HEK293 (cell line): ENCODE measurements at regions not wholly inside any gene's neighbourhood (a gene's known extent, or its start where the extent isn't known, plus 50 kb on each side); places are given as distances from the start of the nearest gene placed in this dataset.

Experiments
- CTCF ChIA-PET: fragments of 350-600 bp; formaldehyde crosslinking; extraction: SDS; loops from one replicate; lab custom pipeline; 2021; ENCODE audit warnings: antibody characterized with exemption; lab: Yijun Ruan, JAX
- POLR2A ChIA-PET: fragments of 300-600 bp; formaldehyde crosslinking; extraction: SDS; loops from one replicate; lab custom pipeline; 2020; ENCODE audit warnings: antibody characterized with exemption, inconsistent platforms; lab: Yijun Ruan, JAX
- H3K27ac ChIP-seq: fragments of 200-500 bp; sonication (Bioruptor generic); 2 replicates; pipeline ENCODE4 v1.5.1; 2014; ENCODE audit warnings: low read depth, low read length, control low read depth, inconsistent platforms; ENCODE audit errors: extremely low read depth
- H3K36me3 ChIP-seq, 2 experiments: fragments of 200-500 bp in 1 of 2; sonication (Bioruptor generic) in 1 of 2; 1 replicate in 1 of 2; 2 replicates in 1 of 2; pipeline ENCODE4 v1.5.1; 2014 to 2017; ENCODE audit warnings: inconsistent platforms in 2 of 2, low read length in 2 of 2; ENCODE audit not compliant: control insufficient read depth in 2 of 2, insufficient read depth in 1 of 2
- H3K4me1 ChIP-seq: fragments of 200-500 bp; sonication (Bioruptor generic); 2 replicates; pipeline ENCODE4 v1.5.1; 2014; ENCODE audit warnings: mild to moderate bottlenecking, low read length, inconsistent platforms; ENCODE audit not compliant: control insufficient read depth, insufficient read depth
- H3K4me3 ChIP-seq: 2 replicates; pipeline ENCODE4 v1.5.1; 2011; ENCODE audit warnings: low read depth, mild to moderate bottlenecking, control low read depth, low read length, moderate library complexity
- H3K9me3 ChIP-seq: fragments of 200-500 bp; sonication (Bioruptor generic); 2 replicates; pipeline ENCODE4 v1.5.1; 2014; ENCODE audit warnings: low read depth, low read length, inconsistent platforms; ENCODE audit not compliant: control insufficient read depth, insufficient read depth
- FEZF1 ChIP-seq: fragments of 450-650 bp; formaldehyde crosslinking; IDR thresholded peaks from 2 replicates; pipeline ENCODE4 v1.5.1; 2016; ENCODE audit warnings: missing biosample characterization, missing genetic modification characterization
- KLF1 ChIP-seq: fragments of 450-650 bp; formaldehyde crosslinking; IDR thresholded peaks from 2 replicates; pipeline ENCODE4 v1.5.1; 2016; ENCODE audit warnings: missing biosample characterization, missing genetic modification characterization
- RBAK ChIP-seq: fragments of 450-650 bp; formaldehyde crosslinking; IDR thresholded peaks from 2 replicates; pipeline ENCODE4 v1.5.1; 2016; ENCODE audit warnings: missing biosample characterization, missing genetic modification characterization
- SCRT1 ChIP-seq: fragments of 450-650 bp; formaldehyde crosslinking; IDR thresholded peaks from 2 replicates; pipeline ENCODE4 v1.5.1; 2016; ENCODE audit warnings: missing biosample characterization, missing genetic modification characterization, borderline replicate concordance
- TCF7L2 ChIP-seq: IDR thresholded peaks from 2 replicates; pipeline ENCODE4 v1.6.1; 2011; ENCODE audit warnings: low read depth, mild to moderate bottlenecking, inconsistent platforms, low read length, moderate library complexity, borderline replicate concordance
- ZBTB17 ChIP-seq: fragments of 450-650 bp; formaldehyde crosslinking; IDR thresholded peaks from 2 replicates; pipeline ENCODE4 v1.5.1; 2016; ENCODE audit warnings: missing biosample characterization, missing genetic modification characterization
- ZBTB7A ChIP-seq: fragments of 450-650 bp; formaldehyde crosslinking; IDR thresholded peaks from 2 replicates; pipeline ENCODE4 v1.5.1; 2016; ENCODE audit warnings: low read depth, missing biosample characterization, missing genetic modification characterization
- ZFP41 ChIP-seq: fragments of 450-650 bp; formaldehyde crosslinking; IDR thresholded peaks from 2 replicates; pipeline ENCODE4 v1.5.1; 2016; ENCODE audit warnings: missing biosample characterization, missing genetic modification characterization, borderline replicate concordance
- ZNF133 ChIP-seq: fragments of 450-650 bp; formaldehyde crosslinking; IDR thresholded peaks from 2 replicates; pipeline ENCODE4 v1.5.1; 2016; ENCODE audit warnings: missing biosample characterization, missing genetic modification characterization
- ZNF16 ChIP-seq: fragments of 450-650 bp; formaldehyde crosslinking; IDR thresholded peaks from 2 replicates; pipeline ENCODE4 v1.5.1; 2016; ENCODE audit warnings: low read depth, missing biosample characterization, missing genetic modification characterization
- ZNF211 ChIP-seq: fragments of 450-650 bp; formaldehyde crosslinking; IDR thresholded peaks from 2 replicates; pipeline ENCODE4 v1.5.1; 2016; ENCODE audit warnings: low read depth, missing biosample characterization, missing genetic modification characterization
- ZNF37A ChIP-seq: fragments of 450-650 bp; IDR thresholded peaks from 2 replicates; pipeline ENCODE4 v1.5.1; 2018; ENCODE audit warnings: missing biosample characterization, missing genetic modification characterization
- ZNF391 ChIP-seq: fragments of 450-650 bp; formaldehyde crosslinking; IDR thresholded peaks from 2 replicates; pipeline ENCODE4 v1.5.1; 2016; ENCODE audit warnings: low read depth, missing biosample characterization, missing genetic modification characterization, borderline replicate concordance
- ZNF416 ChIP-seq: fragments of 450-650 bp; formaldehyde crosslinking; IDR thresholded peaks from 2 replicates; pipeline ENCODE4 v1.5.1; 2016; ENCODE audit warnings: missing biosample characterization, missing genetic modification characterization
- ZNF518A ChIP-seq: fragments of 450-650 bp; formaldehyde crosslinking; conservative IDR thresholded peaks from 2 replicates; pipeline ENCODE4 v1.5.1; 2016; ENCODE audit warnings: low read depth, missing biosample characterization, missing genetic modification characterization
- ZNF544 ChIP-seq: fragments of 450-650 bp; formaldehyde crosslinking; IDR thresholded peaks from 2 replicates; pipeline ENCODE4 v1.5.0; 2017; ENCODE audit warnings: missing biosample characterization, missing genetic modification characterization
- ZNF571 ChIP-seq: fragments of 450-650 bp; formaldehyde crosslinking; IDR thresholded peaks from 2 replicates; pipeline ENCODE4 v1.5.0; 2017; ENCODE audit warnings: missing biosample characterization, missing genetic modification characterization
- ZNF677 ChIP-seq: fragments of 450-650 bp; IDR thresholded peaks from 2 replicates; pipeline ENCODE4 v1.5.0; 2018; ENCODE audit warnings: missing biosample characterization, mild to moderate bottlenecking, missing genetic modification characterization, moderate library complexity
- ZNF707 ChIP-seq: fragments of 450-650 bp; formaldehyde crosslinking; IDR thresholded peaks from 2 replicates; pipeline ENCODE4 v1.5.1; 2016; ENCODE audit warnings: missing biosample characterization, missing genetic modification characterization
- TF ChIP-seq, protein P1 (sequence below): fragments of 450-650 bp; formaldehyde crosslinking; IDR thresholded peaks from 2 replicates; pipeline ENCODE4 v1.5.1; 2017; ENCODE audit warnings: missing biosample characterization, missing genetic modification characterization
- TF ChIP-seq, protein P2 (sequence below): fragments of 450-650 bp; formaldehyde crosslinking; IDR thresholded peaks from 2 replicates; pipeline ENCODE4 v1.5.1; 2016; ENCODE audit warnings: missing biosample characterization, missing genetic modification characterization, low read depth
- TF ChIP-seq, protein P3 (sequence below): fragments of 450-650 bp; formaldehyde crosslinking; IDR thresholded peaks from 2 replicates; pipeline ENCODE4 v1.5.1; 2016; ENCODE audit warnings: missing biosample characterization, missing genetic modification characterization
- TF ChIP-seq, protein P4 (sequence below): fragments of 450-650 bp; formaldehyde crosslinking; IDR thresholded peaks from 2 replicates; pipeline ENCODE4 v1.5.1; 2017; ENCODE audit warnings: missing biosample characterization, missing genetic modification characterization
- TF ChIP-seq, protein P5 (sequence below): fragments of 450-650 bp; formaldehyde crosslinking; IDR thresholded peaks from 2 replicates; pipeline ENCODE4 v1.5.1; 2016; ENCODE audit warnings: missing biosample characterization, missing genetic modification characterization

DNA sequence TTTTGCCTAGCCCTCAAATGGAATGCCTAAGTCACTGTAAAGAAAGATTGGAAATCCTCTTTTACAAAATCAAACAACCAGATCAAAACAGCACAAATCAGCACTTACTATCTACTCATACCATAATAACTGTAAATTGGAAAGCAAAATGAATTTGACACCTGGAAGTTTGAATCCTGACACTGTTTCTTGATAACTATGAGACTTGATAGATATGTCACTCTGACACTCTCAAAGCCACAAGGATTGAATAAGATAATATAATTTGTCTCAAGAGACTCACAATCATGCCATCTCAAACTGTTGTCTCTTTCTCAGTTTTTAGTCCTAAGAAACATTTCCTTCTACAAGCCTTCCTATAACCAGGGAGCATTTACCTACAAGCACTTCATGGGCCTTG, 302.6 kb upstream of the DIAPH2 start:
- ChIA-PET CTCF (interaction anchor here (0.6 to 1.0 kb wide), 2 partner anchors 10 to 90 kb away, joined by 3 to 4 read pairs; no protein-coding TSS in a partner anchor), POLR2A (no interaction called here)
- Histone ChIP-seq H3K9me3 (no peaks in the 10 kb centered on the region), H3K36me3 (no peaks in the 10 kb centered on the region), H3K4me1 (no peaks in the 10 kb centered on the region), H3K27ac (no peak overlapping the region)
- TF ChIP-seq ZNF16: no peak
- TF ChIP-seq ZNF544 (tag by site-specific recombination): no peak
- TF ChIP-seq, protein P1, sequence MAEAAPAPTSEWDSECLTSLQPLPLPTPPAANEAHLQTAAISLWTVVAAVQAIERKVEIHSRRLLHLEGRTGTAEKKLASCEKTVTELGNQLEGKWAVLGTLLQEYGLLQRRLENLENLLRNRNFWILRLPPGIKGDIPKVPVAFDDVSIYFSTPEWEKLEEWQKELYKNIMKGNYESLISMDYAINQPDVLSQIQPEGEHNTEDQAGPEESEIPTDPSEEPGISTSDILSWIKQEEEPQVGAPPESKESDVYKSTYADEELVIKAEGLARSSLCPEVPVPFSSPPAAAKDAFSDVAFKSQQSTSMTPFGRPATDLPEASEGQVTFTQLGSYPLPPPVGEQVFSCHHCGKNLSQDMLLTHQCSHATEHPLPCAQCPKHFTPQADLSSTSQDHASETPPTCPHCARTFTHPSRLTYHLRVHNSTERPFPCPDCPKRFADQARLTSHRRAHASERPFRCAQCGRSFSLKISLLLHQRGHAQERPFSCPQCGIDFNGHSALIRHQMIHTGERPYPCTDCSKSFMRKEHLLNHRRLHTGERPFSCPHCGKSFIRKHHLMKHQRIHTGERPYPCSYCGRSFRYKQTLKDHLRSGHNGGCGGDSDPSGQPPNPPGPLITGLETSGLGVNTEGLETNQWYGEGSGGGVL (tag by site-specific recombination): no peak
- TF ChIP-seq FEZF1 (tag by site-specific recombination): no peak
- TF ChIP-seq, all 188 proteins: peak for 0
- H3K4me3 ChIP-seq: no peak overlapping the region

GRCh38 chrX:96383428-96383827, 301.2 kb upstream of the DIAPH2 start:
- no peak overlapping the region for H3K4me3 ChIP-seq
- no peak overlapping the region for H3K27ac ChIP-seq
- no peaks in the 10 kb centered on the region for H3K4me1 ChIP-seq
- H3K9me3 ChIP-seq: no peaks in the 10 kb centered on the region
- TF ChIP-seq ZNF707 (no peak), RBAK (tag by site-specific recombination) (no peak), TCF7L2 (no peak), KLF1 (tag by site-specific recombination) (no peak), ZNF391 (tag by site-specific recombination) (no peak), ZBTB17 (tag by site-specific recombination) (no peak), ZNF571 (tag by site-specific recombination) (no peak), ZNF211 (no peak), ZBTB7A (tag by site-specific recombination) (no peak), ZNF416 (tag by site-specific recombination) (no peak), ZNF133 (tag by site-specific recombination) (no peak), ZNF677 (tag by site-specific recombination) (no peak), ZNF37A (tag by site-specific recombination) (no peak), SCRT1 (tag by site-specific recombination) (no peak), ZNF518A (tag by site-specific recombination) (no peak), ZFP41 (tag by site-specific recombination) (no peak)
- TF ChIP-seq, protein P2, sequence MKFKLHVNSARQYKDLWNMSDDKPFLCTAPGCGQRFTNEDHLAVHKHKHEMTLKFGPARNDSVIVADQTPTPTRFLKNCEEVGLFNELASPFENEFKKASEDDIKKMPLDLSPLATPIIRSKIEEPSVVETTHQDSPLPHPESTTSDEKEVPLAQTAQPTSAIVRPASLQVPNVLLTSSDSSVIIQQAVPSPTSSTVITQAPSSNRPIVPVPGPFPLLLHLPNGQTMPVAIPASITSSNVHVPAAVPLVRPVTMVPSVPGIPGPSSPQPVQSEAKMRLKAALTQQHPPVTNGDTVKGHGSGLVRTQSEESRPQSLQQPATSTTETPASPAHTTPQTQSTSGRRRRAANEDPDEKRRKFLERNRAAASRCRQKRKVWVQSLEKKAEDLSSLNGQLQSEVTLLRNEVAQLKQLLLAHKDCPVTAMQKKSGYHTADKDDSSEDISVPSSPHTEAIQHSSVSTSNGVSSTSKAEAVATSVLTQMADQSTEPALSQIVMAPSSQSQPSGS (tag by site-specific recombination): no peak
- TF ChIP-seq, protein P3, sequence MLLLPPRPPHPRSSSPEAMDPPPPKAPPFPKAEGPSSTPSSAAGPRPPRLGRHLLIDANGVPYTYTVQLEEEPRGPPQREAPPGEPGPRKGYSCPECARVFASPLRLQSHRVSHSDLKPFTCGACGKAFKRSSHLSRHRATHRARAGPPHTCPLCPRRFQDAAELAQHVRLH (tag by site-specific recombination): no peak
- TF ChIP-seq, protein P4, sequence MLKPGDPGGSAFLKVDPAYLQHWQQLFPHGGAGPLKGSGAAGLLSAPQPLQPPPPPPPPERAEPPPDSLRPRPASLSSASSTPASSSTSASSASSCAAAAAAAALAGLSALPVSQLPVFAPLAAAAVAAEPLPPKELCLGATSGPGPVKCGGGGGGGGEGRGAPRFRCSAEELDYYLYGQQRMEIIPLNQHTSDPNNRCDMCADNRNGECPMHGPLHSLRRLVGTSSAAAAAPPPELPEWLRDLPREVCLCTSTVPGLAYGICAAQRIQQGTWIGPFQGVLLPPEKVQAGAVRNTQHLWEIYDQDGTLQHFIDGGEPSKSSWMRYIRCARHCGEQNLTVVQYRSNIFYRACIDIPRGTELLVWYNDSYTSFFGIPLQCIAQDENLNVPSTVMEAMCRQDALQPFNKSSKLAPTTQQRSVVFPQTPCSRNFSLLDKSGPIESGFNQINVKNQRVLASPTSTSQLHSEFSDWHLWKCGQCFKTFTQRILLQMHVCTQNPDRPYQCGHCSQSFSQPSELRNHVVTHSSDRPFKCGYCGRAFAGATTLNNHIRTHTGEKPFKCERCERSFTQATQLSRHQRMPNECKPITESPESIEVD (tag by site-specific recombination): no peak
- TF ChIP-seq, protein P5, sequence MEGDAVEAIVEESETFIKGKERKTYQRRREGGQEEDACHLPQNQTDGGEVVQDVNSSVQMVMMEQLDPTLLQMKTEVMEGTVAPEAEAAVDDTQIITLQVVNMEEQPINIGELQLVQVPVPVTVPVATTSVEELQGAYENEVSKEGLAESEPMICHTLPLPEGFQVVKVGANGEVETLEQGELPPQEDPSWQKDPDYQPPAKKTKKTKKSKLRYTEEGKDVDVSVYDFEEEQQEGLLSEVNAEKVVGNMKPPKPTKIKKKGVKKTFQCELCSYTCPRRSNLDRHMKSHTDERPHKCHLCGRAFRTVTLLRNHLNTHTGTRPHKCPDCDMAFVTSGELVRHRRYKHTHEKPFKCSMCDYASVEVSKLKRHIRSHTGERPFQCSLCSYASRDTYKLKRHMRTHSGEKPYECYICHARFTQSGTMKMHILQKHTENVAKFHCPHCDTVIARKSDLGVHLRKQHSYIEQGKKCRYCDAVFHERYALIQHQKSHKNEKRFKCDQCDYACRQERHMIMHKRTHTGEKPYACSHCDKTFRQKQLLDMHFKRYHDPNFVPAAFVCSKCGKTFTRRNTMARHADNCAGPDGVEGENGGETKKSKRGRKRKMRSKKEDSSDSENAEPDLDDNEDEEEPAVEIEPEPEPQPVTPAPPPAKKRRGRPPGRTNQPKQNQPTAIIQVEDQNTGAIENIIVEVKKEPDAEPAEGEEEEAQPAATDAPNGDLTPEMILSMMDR (tag by site-specific recombination): no peak
- no peaks in the 10 kb centered on the region for H3K36me3 ChIP-seq
- POLR2A ChIA-PET: no interaction called here
- CTCF ChIA-PET: no interaction called here
